CD4-positive, alpha-beta memory T cell (primary cell): ENCODE measurements at regions not wholly inside any gene's neighbourhood (a gene's known extent, or its start where the extent isn't known, plus 50 kb on each side); places are given as distances from the start of the nearest gene placed in this dataset.

Experiments used
- CTCF ChIA-PET: fragments of 350-600 bp; sonication (Branson Sonifier 250); formaldehyde crosslinking; loops from one replicate; lab custom pipeline; 2021; ENCODE audit warnings: inconsistent platforms; ENCODE audit not compliant: partially characterized antibody; lab: Charles Lee
- POLR2A ChIA-PET: fragments of 350-600 bp; sonication (Branson Sonifier 250); formaldehyde crosslinking; loops from one replicate; lab custom pipeline; 2021; ENCODE audit not compliant: partially characterized antibody; lab: Charles Lee
- DNase-seq, 5 donors: peaks; one replicate each; pipeline versions ENCODE4 v3.0.0 to v3.0.0-alpha.2; 2020 to 2022; ENCODE audit warnings: mixed read lengths in 1 of 5
- H3K27ac ChIP-seq: one replicate; pipeline ENCODE4 v1.7.0; 2013; ENCODE audit warnings: low read depth, low read length
- H3K27me3 ChIP-seq: 2 replicates; pipeline ENCODE4 v1.7.0; 2013; ENCODE audit warnings: mild to moderate bottlenecking, low read length, moderate library complexity; ENCODE audit not compliant: insufficient read depth
- H3K36me3 ChIP-seq: 2 replicates; pipeline ENCODE4 v1.7.0; 2013; ENCODE audit warnings: mild to moderate bottlenecking, low read length, moderate library complexity; ENCODE audit not compliant: insufficient read depth
- H3K4me1 ChIP-seq: 2 replicates; pipeline ENCODE4 v1.7.0; 2013; ENCODE audit warnings: mild to moderate bottlenecking, low read length, moderate library complexity; ENCODE audit not compliant: insufficient read depth
- H3K4me3 ChIP-seq, 2 donors: one replicate each; pipeline ENCODE4 v1.7.0; 2013; ENCODE audit warnings: low read length in 2 of 2, mild to moderate bottlenecking in 1 of 2
- H3K9me3 ChIP-seq, 2 donors: one replicate each; pipeline ENCODE4 v1.7.0; 2013; ENCODE audit warnings: low read length in 2 of 2, control low read depth in 1 of 2; ENCODE audit not compliant: control insufficient read depth in 1 of 2
- H3K27ac Mint-ChIP-seq, 7 donors: one replicate each; pipeline ENCODE4 v1.8.0; 2020 to 2021; ENCODE audit warnings: mixed read lengths in 7 of 7, mild to moderate bottlenecking in 6 of 7, inconsistent platforms in 3 of 7, moderate library complexity in 3 of 7
- H3K27me3 Mint-ChIP-seq, 2 donors: one replicate each; pipeline ENCODE4 v1.8.0; 2020 to 2021; ENCODE audit warnings: mixed read lengths in 2 of 2
- H3K36me3 Mint-ChIP-seq, 2 donors: one replicate each; pipeline ENCODE4 v1.8.0; 2020 to 2021; ENCODE audit warnings: mixed read lengths in 2 of 2, inconsistent platforms in 1 of 2, mild to moderate bottlenecking in 1 of 2
- H3K4me1 Mint-ChIP-seq, 4 donors: one replicate each; pipeline ENCODE4 v1.8.0; 2020 to 2021; ENCODE audit warnings: mixed read lengths in 4 of 4, mild to moderate bottlenecking in 1 of 4
- H3K4me3 Mint-ChIP-seq, 8 donors: one replicate each; pipeline ENCODE4 v1.8.0; 2020 to 2021; ENCODE audit warnings: mixed read lengths in 8 of 8, mild to moderate bottlenecking in 7 of 8, moderate library complexity in 6 of 8, inconsistent platforms in 3 of 8
- H3K9me3 Mint-ChIP-seq, 8 donors: one replicate each; pipeline ENCODE4 v1.8.0; 2020 to 2021; ENCODE audit warnings: mixed read lengths in 8 of 8, mild to moderate bottlenecking in 5 of 8, inconsistent platforms in 3 of 8, moderate library complexity in 1 of 8
- intact Hi-C: fragments of 100-400 bp; cut with micrococcal nuclease; formaldehyde crosslinking; loops from one replicate; pipeline ENCODE4 v1.15.1; 2023

- no peak for DNase-seq
- H3K9me3 ChIP-seq = no peaks in the 10 kb centered on the region
- intact Hi-C loops = no loop called here
- H3K9me3 Mint-ChIP-seq = peaks cover 3 to 10% (median 6%) of the 10 kb centered on the region in 8 donors
- H3K4me3 ChIP-seq = no peak overlapping the region
- ChIA-PET CTCF (no interaction called here), POLR2A (no interaction called here)
- H3K27ac ChIP-seq = no peak overlapping the region
- H3K36me3 ChIP-seq = no peaks in the 10 kb centered on the region
- no peaks in the 10 kb centered on the region for H3K27me3 Mint-ChIP-seq
- H3K4me1 ChIP-seq = no peaks in the 10 kb centered on the region
- no peak overlapping the region for H3K27ac Mint-ChIP-seq
- no peak overlapping the region for H3K4me3 Mint-ChIP-seq
- H3K4me1 Mint-ChIP-seq = no peaks in the 10 kb centered on the region
- no peaks in the 10 kb centered on the region for H3K27me3 ChIP-seq
- H3K36me3 Mint-ChIP-seq = no peaks in the 10 kb centered on the region
Measured at GRCh38 chr6:112773187-112773586, 426.1 kb downstream of the RFPL4B start.

DNA sequence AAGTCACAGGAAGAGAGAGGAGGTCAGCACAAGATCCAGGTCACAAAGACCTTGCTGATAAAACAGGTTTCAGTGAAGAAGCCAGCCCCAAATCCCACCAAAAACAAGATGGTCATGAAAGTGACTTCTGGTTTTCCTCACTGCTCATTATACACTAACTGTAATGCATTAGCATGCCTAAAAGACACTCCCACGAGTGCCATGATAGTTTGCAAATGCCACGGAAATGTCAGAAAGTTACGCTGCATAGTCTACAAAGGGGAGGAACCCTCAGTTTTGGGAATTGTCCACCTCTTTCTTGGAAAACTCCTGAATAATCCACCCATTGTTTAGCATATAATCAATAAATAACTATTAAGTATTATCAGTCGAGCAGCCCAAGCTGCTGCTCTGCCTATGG, 427.2 kb downstream of the RFPL4B start:
- H3K27me3 ChIP-seq = no peaks in the 10 kb centered on the region
- ChIA-PET POLR2A (no interaction called here), CTCF (no interaction called here)
- intact Hi-C loops = no loop called here
- Mint-ChIP-seq H3K4me1 (no peaks in the 10 kb centered on the region), H3K9me3 (peaks cover 0 to 4% (median under 1%) of the 10 kb centered on the region in 8 donors), H3K27me3 (no peaks in the 10 kb centered on the region), H3K27ac (no peak overlapping the region), H3K36me3 (no peaks in the 10 kb centered on the region), H3K4me3 (no peak overlapping the region)
- no peak overlapping the region for H3K27ac ChIP-seq
- H3K36me3 ChIP-seq = no peaks in the 10 kb centered on the region
- no peaks in the 10 kb centered on the region for H3K9me3 ChIP-seq
- H3K4me1 ChIP-seq = no peaks in the 10 kb centered on the region
- DNase-seq = no peak
- no peak overlapping the region for H3K4me3 ChIP-seq

- Histone ChIP-seq H3K36me3 (no peaks in the 10 kb centered on the region), H3K27ac (no peak overlapping the region), H3K9me3 (no peaks in the 10 kb centered on the region), H3K4me1 (no peaks in the 10 kb centered on the region), H3K4me3 (no peak overlapping the region), H3K27me3 (no peaks in the 10 kb centered on the region)
- Mint-ChIP-seq H3K4me3 (no peak overlapping the region), H3K36me3 (no peaks in the 10 kb centered on the region), H3K27ac (no peak overlapping the region), H3K27me3 (no peaks in the 10 kb centered on the region), H3K9me3 (peaks cover 0 to 4% (median 0%) of the 10 kb centered on the region in 8 donors), H3K4me1 (no peaks in the 10 kb centered on the region)
- POLR2A ChIA-PET = no interaction called here
- no peak for DNase-seq
- intact Hi-C loops = no loop called here
- CTCF ChIA-PET = no interaction called here
Measured at GRCh38 chr6:112780498-112781096, 433.5 kb downstream of the RFPL4B start.

GRCh38 chr6:112781241-112781640, 434.1 kb downstream of the RFPL4B start:
- Histone ChIP-seq H3K4me3 (no peak overlapping the region), H3K9me3 (no peaks in the 10 kb centered on the region), H3K27ac (no peak overlapping the region), H3K27me3 (no peaks in the 10 kb centered on the region), H3K4me1 (no peaks in the 10 kb centered on the region), H3K36me3 (no peaks in the 10 kb centered on the region)
- no peaks in the 10 kb centered on the region for H3K27me3 Mint-ChIP-seq
- CTCF ChIA-PET = no interaction called here
- DNase-seq = no peak
- no peak overlapping the region for H3K27ac Mint-ChIP-seq
- no peaks in the 10 kb centered on the region for H3K36me3 Mint-ChIP-seq
- H3K4me1 Mint-ChIP-seq = no peaks in the 10 kb centered on the region
- peaks cover 0 to 4% (median 0%) of the 10 kb centered on the region in 8 donors for H3K9me3 Mint-ChIP-seq
- H3K4me3 Mint-ChIP-seq = no peak overlapping the region
- intact Hi-C loops = no loop called here
- POLR2A ChIA-PET = no interaction called here

DNA sequence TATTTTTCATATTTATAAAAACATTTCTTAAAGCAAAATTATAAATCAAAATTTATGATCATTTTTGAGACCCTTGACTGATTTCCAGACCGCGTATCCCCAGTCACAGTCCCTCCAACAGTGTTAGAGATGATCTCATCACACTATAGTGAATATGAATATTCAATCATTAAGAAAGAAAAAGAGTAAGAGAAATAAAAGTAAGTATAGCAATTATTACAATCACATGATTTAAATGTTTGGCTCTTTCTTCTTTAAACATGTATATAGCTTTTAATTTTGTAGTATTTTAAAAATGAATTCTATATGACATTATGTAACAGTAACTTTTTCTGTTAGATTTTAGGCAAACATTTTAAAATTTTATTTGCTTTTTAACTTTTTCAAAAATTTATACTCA, 438.3 kb downstream of the RFPL4B start:
- Histone ChIP-seq H3K4me3 (no peak overlapping the region), H3K9me3 (no peaks in the 10 kb centered on the region), H3K27me3 (no peaks in the 10 kb centered on the region), H3K36me3 (no peaks in the 10 kb centered on the region), H3K4me1 (no peaks in the 10 kb centered on the region), H3K27ac (no peak overlapping the region)
- Mint-ChIP-seq H3K27ac (no peak overlapping the region), H3K9me3 (peaks cover 0 to 9% (median 0%) of the 10 kb centered on the region in 8 donors), H3K4me1 (no peaks in the 10 kb centered on the region), H3K4me3 (no peak overlapping the region), H3K36me3 (no peaks in the 10 kb centered on the region), H3K27me3 (no peaks in the 10 kb centered on the region)
- CTCF ChIA-PET = no interaction called here
- intact Hi-C loops = no loop called here
- POLR2A ChIA-PET = no interaction called here
- DNase-seq = no peak

GRCh38 chr6:112786801-112787200, 439.7 kb downstream of the RFPL4B start:
- ChIA-PET POLR2A (no interaction called here), CTCF (no interaction called here)
- H3K4me3 Mint-ChIP-seq = no peak overlapping the region
- intact Hi-C loops = no loop called here
- no peaks in the 10 kb centered on the region for H3K4me1 Mint-ChIP-seq
- H3K36me3 ChIP-seq = no peaks in the 10 kb centered on the region
- H3K36me3 Mint-ChIP-seq = no peaks in the 10 kb centered on the region
- H3K27ac ChIP-seq = no peak overlapping the region
- H3K4me1 ChIP-seq = no peaks in the 10 kb centered on the region
- no peak overlapping the region for H3K4me3 ChIP-seq
- peaks cover 0 to 9% (median 0%) of the 10 kb centered on the region in 8 donors for H3K9me3 Mint-ChIP-seq
- no peak overlapping the region for H3K27ac Mint-ChIP-seq
- no peak for DNase-seq
- H3K9me3 ChIP-seq = no peaks in the 10 kb centered on the region
- H3K27me3 Mint-ChIP-seq = no peaks in the 10 kb centered on the region
- H3K27me3 ChIP-seq = no peaks in the 10 kb centered on the region

- Histone ChIP-seq H3K27me3 (no peaks in the 10 kb centered on the region), H3K4me1 (no peaks in the 10 kb centered on the region), H3K9me3 (no peaks in the 10 kb centered on the region), H3K36me3 (no peaks in the 10 kb centered on the region), H3K27ac (no peak overlapping the region), H3K4me3 (no peak overlapping the region)
- Mint-ChIP-seq H3K27me3 (no peaks in the 10 kb centered on the region), H3K4me3 (no peak overlapping the region), H3K9me3 (peaks cover 0 to 9% (median 0%) of the 10 kb centered on the region in 8 donors), H3K4me1 (no peaks in the 10 kb centered on the region), H3K27ac (no peak overlapping the region), H3K36me3 (no peaks in the 10 kb centered on the region)
- no peak for DNase-seq
- ChIA-PET POLR2A (no interaction called here), CTCF (no interaction called here)
- intact Hi-C loops = no loop called here
Measured at GRCh38 chr6:112787371-112787770, 440.2 kb downstream of the RFPL4B start.

- Mint-ChIP-seq H3K36me3 (no peaks in the 10 kb centered on the region), H3K27ac (no peak overlapping the region), H3K4me1 (no peaks in the 10 kb centered on the region), H3K27me3 (no peaks in the 10 kb centered on the region), H3K4me3 (no peak overlapping the region), H3K9me3 (peaks cover 0 to 13% (median 8%) of the 10 kb centered on the region in 8 donors)
- CTCF ChIA-PET = no interaction called here
- Histone ChIP-seq H3K27ac (no peak overlapping the region), H3K9me3 (no peaks in the 10 kb centered on the region), H3K27me3 (no peaks in the 10 kb centered on the region), H3K4me3 (no peak overlapping the region), H3K36me3 (no peaks in the 10 kb centered on the region), H3K4me1 (no peaks in the 10 kb centered on the region)
- no peak for DNase-seq
- POLR2A ChIA-PET = no interaction called here
- intact Hi-C loops = no loop called here
Measured at GRCh38 chr6:112795316-112795715, 448.2 kb downstream of the RFPL4B start.
